Activated T-helper 2 cell treated with anti-CD3 and anti-CD28 coated beads, Interferon-gamma antibody, Interleukin-2, Interleukin-4, amounts not matched to agents 10 μg/mL and 5 μg/mL and 100 μg/mL, durations not matched to agents 14 hours and 24 hours and 36 hours (primary cell): ENCODE measurements at regions not wholly inside any gene's neighbourhood (a gene's known extent, or its start where the extent isn't known, plus 50 kb on each side); places are given as distances from the start of the nearest gene placed in this dataset.
"Not testable (repeated sequence)": the region's sequence is repeated elsewhere in the genome, so short reads cannot be mapped to it uniquely, and the experiment has no call there.

Experiments
- DNase-seq: peaks from one replicate; pipeline ENCODE4 v3.0.0; 2021; ENCODE audit warnings: low spot score
- H3K27ac Mint-ChIP-seq: one replicate; pipeline ENCODE4 v1.8.0; 2021; ENCODE audit warnings: mixed read lengths
- H3K27me3 Mint-ChIP-seq: one replicate; pipeline ENCODE4 v1.8.0; 2021; ENCODE audit warnings: low read depth, mixed read lengths
- H3K36me3 Mint-ChIP-seq: one replicate; pipeline ENCODE4 v1.8.0; 2021; ENCODE audit warnings: low read depth, mixed read lengths
- H3K4me1 Mint-ChIP-seq: one replicate; pipeline ENCODE4 v1.8.0; 2021; ENCODE audit warnings: low read depth, mixed read lengths
- H3K4me3 Mint-ChIP-seq: one replicate; pipeline ENCODE4 v1.8.0; 2021; ENCODE audit warnings: low read depth, mild to moderate bottlenecking, moderate library complexity, mixed read lengths
- H3K9me3 Mint-ChIP-seq: one replicate; pipeline ENCODE4 v1.8.0; 2021; ENCODE audit warnings: mixed read lengths
- intact Hi-C: fragments of 100-400 bp; cut with micrococcal nuclease; formaldehyde crosslinking; loops from one replicate; pipeline ENCODE4 v1.15.1; 2023

DNA sequence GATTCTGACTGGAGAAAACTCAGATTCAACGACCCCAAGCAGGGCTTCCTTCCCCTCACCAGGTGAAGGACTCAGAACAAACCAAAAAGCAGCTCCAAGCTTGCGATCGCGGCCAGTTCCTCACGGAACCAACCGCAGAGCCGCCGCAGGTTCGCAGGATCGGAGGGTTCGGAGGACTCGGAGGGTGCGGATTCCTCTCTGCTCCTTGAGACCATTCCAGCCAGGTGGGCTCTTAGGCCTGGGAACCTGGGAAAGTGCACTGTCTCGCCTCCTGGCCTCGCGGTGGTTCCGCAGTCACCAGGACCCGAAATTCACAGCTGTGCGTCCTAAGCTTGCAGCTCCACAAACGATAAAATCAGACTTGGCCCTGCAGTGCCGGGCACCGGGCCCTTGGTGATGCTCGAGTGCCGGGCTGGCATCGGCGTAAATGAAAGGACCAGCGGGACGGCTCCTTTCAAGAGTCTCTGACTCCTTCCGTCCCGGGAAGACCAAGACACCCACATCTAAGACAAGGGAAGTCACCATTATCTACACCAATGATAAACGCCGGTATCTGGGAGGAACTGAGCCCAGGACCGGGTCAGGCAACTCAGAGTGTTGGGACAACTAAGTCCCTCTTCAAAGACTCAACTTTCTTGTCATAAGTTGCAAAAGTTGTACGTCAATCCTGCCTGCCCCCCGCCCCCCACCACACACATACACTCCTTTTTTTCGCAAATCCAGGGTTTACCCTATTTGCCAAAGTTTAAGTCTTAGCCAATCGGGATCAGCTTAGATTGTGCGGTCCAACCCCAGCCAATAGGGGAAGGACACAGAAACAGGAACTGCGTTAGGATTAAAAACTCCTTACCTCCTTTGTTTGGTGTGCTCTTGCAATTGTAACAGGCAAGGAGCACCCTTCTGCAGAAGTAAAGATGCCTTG lies 69.8 kb upstream of the PRSS16 start:
- no peaks in the 10 kb centered on the region for H3K9me3 Mint-ChIP-seq
- intact Hi-C loops: loop anchor here (1.0 to 5.0 kb wide), 7 partner anchors 15 to 715 kb away; partner anchors contain the start of gene ZNF184
- H3K4me3 Mint-ChIP-seq: peak overlapping the region; percentile 90
- peak; percentile 65 for DNase-seq
- peaks cover 37% of the 10 kb centered on the region for H3K27me3 Mint-ChIP-seq
- H3K4me1 Mint-ChIP-seq: peaks cover 11% of the 10 kb centered on the region
- peak overlapping the region; percentile 87 for H3K27ac Mint-ChIP-seq
- no peaks in the 10 kb centered on the region for H3K36me3 Mint-ChIP-seq

DNA sequence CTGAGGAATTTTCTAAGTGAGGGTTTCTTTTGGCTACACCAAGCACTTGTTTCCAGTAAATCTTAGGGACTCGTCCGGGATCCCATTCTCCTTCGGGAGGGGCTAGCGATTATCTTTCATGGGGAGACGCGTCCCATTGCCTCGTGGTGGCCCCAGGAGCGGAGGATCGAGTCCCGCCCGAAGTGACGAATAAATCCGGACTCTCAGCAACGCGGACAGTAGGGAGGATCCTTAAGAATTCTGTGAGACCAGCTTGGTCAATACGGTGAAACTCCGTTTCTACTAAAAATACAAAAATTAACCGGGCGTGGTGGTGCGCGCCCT lies 69.1 kb upstream of the PRSS16 start:
- no peak for DNase-seq
- peaks cover 41% of the 10 kb centered on the region for H3K27me3 Mint-ChIP-seq
- peaks cover 11% of the 10 kb centered on the region for H3K4me1 Mint-ChIP-seq
- peak overlapping the region; percentile 87 for H3K27ac Mint-ChIP-seq
- peak overlapping the region; percentile 90 for H3K4me3 Mint-ChIP-seq
- no peaks in the 10 kb centered on the region for H3K36me3 Mint-ChIP-seq
- intact Hi-C loops: loop anchor here (2.0 to 5.0 kb wide), 3 partner anchors 300 to 714 kb away; a partner anchor contains a TSS
- no peaks in the 10 kb centered on the region for H3K9me3 Mint-ChIP-seq

DNA sequence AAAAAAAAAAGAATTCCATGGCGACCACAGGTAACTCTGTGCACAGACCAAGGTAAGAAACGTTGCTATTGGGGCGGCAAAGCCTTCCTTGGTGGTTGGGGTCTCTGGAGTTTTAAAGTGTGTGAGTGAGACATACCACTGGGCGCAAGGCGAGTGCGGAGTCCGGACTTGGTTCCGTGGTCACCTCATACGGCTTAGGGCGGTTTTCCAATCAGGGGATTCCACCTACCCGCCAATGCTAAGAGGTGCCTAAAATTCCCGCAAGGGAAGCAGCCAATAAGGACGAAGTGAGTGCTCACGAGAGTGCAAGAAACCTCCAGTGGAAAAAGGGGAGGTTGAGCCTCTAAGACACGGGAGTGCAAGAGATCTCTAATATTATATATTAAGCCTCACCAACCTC lies 68.6 kb upstream of the PRSS16 start:
- H3K27ac Mint-ChIP-seq: no peak overlapping the region
- no peaks in the 10 kb centered on the region for H3K36me3 Mint-ChIP-seq
- no peak for DNase-seq
- peaks cover 39% of the 10 kb centered on the region for H3K27me3 Mint-ChIP-seq
- no peaks in the 10 kb centered on the region for H3K9me3 Mint-ChIP-seq
- H3K4me1 Mint-ChIP-seq: peaks cover 11% of the 10 kb centered on the region
- intact Hi-C loops: loop anchor here (2.0 to 5.0 kb wide), 3 partner anchors 300 to 713 kb away; a partner anchor contains a TSS
- peak overlapping the region; percentile 52 for H3K4me3 Mint-ChIP-seq

DNA sequence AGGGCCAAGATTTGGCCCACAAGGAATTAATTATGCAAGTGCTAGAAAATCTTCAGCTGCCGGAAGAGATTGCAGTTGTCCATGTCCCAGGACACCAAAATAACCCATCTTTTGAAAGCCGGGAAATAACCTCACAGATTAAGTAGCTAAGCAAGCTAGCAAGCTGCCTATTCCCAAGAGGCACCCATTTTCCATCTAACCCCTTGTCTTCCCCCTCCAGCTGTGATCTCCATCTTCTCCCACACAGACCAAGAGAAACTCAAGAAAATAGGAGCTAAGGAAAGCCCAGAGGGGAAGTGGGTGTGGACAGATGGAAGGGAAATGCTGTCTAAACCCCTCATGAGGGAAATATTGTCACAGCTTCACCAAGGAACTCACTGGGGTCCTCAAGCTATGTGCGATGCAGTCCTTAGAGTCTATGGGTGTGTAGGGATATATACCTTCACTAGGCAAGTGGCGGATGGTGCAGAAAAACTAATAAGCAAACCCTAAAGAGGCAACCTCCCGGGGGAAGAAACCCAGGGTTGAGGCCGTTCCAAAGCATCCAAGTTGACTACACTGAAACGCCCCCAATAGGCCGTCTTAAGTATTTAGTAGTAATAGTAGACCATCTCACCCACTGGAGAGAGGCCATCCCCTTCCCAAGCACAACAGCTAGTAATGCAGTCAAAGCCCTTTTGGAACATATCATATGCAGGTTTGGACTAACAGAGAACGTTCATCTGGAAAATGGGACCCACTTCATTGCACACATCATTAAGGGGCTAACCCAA lies 64.3 kb upstream of the PRSS16 start:
- Mint-ChIP-seq H3K9me3 (no peaks in the 10 kb centered on the region), H3K27ac (no peak overlapping the region), H3K4me3 (no peak overlapping the region), H3K4me1 (peaks cover 10% of the 10 kb centered on the region), H3K36me3 (no peaks in the 10 kb centered on the region), H3K27me3 (peaks cover 40% of the 10 kb centered on the region)
- intact Hi-C loops: no loop called here
- DNase-seq: no peak

DNA sequence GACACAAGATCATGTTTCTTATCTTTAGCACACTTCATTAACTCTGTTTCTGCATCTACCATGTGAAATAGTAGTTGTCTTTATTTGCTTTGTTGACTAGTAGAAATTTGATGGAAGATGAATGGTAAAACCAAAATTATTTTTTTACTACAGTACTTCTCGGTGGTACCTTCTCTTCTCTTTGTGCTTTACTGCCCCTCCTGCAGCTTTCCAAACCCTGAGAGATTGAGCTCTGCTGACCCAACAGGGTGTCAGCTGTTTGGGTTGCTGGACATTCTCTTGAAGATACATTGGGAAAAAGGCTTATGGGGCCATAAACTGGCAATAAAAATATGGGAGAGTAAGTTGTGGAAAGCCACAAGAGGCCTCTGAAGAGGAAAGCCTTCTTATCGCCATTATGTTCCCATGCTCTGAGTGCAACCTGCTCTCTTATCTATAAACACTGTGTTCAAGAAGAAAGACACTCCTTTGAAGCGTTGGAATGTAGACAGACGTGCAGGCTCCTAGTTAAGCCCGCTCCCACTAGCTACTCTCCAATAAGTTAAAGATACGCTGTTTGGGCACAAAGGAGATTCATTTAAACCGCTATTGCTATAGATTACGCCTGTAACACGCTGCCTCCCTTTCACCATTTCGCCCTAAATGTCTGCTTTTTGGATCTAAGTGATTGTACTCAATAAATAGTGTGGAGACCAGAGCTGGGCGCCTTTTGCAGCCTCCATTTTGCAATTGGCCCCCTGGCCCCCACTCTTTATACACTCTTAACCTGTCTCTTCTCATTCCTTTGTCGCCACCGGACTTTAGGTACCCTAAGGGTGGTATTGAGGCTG lies 60.1 kb upstream of the PRSS16 start:
- H3K36me3 Mint-ChIP-seq: no peaks in the 10 kb centered on the region
- DNase-seq: no peak
- H3K27ac Mint-ChIP-seq: peak overlapping the region; percentile 70

DNA sequence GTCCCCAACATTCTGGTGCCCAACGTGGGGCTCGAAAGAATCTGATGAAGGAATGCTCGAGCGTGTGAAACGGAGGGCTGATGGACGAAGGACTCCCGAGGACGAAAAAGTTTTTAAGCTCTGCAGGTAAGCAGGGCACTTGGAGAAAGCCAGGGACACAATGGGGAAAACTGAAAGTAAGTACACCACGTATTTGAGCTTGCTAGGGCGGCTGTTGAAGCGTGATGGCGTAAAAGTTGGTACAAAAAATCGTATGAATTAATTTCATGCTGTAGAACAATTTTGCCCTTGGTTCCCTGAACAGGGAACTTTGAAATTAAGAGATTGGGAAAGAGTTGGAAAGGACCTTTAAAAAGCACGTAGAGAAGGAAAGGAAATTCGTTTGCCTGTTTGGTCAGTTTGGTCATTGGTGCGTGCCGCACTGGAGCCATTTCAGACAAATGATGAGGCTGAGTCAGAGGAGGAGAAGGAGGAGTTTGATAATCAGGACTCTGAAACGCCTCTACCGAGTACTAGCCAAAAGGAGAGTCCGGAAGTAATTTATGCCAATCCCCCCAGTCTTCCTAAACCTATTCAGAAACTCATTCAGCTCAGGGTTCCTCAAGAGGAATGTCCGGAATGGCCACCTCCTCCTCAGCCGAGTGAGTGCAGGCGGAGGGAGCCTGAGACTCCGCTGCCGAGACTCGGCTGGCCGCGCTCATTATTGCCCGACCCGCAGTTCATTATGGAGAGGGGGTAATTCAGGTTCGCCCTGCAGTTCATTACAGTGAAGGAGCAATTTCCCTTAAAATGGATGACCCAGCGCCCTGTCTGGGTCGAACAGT lies 59.2 kb upstream of the PRSS16 start:
- Mint-ChIP-seq H3K27ac (peak overlapping the region; percentile 70), H3K4me3 (peak overlapping the region; percentile 94), H3K9me3 (no peaks in the 10 kb centered on the region), H3K36me3 (no peaks in the 10 kb centered on the region), H3K4me1 (peaks cover 13% of the 10 kb centered on the region), H3K27me3 (peaks cover 3% of the 10 kb centered on the region)
- peak; percentile 32 for DNase-seq
- intact Hi-C loops: loop anchor here (2.0 to 5.0 kb wide), 7 partner anchors 49 to 499 kb away; no protein-coding TSS in a partner anchor

More for the DNA sequence above, 60.1 kb upstream of the PRSS16 start:
- no peaks in the 10 kb centered on the region for H3K9me3 Mint-ChIP-seq
- peaks cover 10% of the 10 kb centered on the region for H3K27me3 Mint-ChIP-seq
- H3K4me1 Mint-ChIP-seq: peaks cover 13% of the 10 kb centered on the region
- peak overlapping the region; percentile 94 for H3K4me3 Mint-ChIP-seq
- intact Hi-C loops: loop anchor here (2.0 to 5.0 kb wide), 7 partner anchors 49 to 500 kb away; no protein-coding TSS in a partner anchor

DNA sequence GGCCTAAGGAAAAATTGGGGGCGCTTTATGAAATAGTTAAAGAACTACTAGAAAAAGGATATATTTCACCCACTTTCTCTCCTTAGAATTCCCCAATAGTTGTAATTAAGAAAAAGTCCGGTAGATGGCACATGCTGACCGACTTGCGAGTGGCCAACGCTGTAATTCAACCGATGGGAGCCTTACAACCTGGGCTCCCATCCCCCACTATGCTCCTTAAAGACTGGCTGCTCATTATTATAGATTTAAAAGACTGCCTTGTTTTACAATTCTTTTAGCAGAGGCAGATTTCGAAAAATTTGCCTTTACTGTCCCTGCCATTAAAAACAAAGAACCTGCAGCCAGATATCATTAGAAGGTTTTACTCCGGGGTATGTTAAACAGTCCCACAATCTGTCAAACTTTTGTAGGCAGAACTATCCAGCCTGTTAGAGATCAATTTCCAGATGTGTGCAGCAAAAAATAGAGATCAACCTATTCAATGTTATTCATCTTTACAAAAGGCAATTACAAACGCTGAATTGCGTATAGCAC lies 58.5 kb upstream of the PRSS16 start:
- Mint-ChIP-seq H3K9me3 (no peaks in the 10 kb centered on the region), H3K4me3 (peak overlapping the region; percentile 94), H3K4me1 (peaks cover 13% of the 10 kb centered on the region), H3K27ac (peak overlapping the region; percentile 70), H3K27me3 (peaks cover 3% of the 10 kb centered on the region), H3K36me3 (no peaks in the 10 kb centered on the region)
- intact Hi-C loops: loop anchor here (2.0 to 5.0 kb wide), 7 partner anchors 48 to 498 kb away; no protein-coding TSS in a partner anchor
- peak; percentile 45 for DNase-seq

DNA sequence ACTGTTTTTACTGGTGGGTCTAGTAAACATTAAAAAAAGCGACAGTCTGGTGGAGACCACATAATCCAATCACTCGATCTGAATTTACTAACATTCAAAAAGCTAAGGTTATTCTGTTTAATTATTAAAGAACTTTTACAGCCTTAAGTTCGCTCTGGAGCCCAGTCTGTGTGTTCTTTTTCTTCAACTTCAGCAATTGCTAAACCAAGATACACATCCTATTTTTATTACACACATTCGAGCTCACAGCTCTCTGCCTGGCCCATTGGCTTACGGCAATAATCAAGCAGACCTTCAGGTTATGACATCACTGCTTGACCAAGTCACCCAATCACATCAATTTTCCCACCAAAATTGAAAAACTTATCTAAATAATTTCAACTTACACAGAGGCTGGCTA lies 57.4 kb upstream of the PRSS16 start:
- Mint-ChIP-seq H3K36me3 (no peaks in the 10 kb centered on the region), H3K9me3 (no peaks in the 10 kb centered on the region), H3K27ac (no peak overlapping the region), H3K4me1 (peaks cover 13% of the 10 kb centered on the region), H3K4me3 (no peak overlapping the region), H3K27me3 (peaks cover 2% of the 10 kb centered on the region)
- intact Hi-C loops: no loop called here
- DNase-seq: no peak

DNA sequence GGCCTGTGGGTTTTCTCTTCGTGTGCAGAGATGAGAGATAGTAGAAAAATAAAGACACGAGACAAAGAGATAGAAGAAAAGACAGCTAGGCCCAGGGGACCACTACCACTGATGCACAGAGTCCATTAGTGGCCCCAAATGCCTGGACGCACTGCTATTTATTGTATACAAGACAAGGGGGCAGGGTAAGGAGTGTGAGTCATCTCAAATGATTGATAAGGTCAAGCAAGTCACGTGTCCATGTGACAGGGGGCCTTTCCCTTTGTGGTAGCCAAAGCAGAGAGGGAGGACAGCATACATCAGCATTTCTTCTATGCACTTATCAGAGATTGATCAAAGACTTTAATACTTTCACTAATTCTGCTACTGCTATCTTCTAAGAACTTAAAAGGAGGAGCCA lies 53.0 kb upstream of the PRSS16 start:
- H3K4me1 Mint-ChIP-seq, H3K36me3 Mint-ChIP-seq, H3K4me3 Mint-ChIP-seq, H3K9me3 Mint-ChIP-seq, H3K27ac Mint-ChIP-seq, intact Hi-C loops, H3K27me3 Mint-ChIP-seq, DNase-seq: not testable (repeated sequence)

DNA sequence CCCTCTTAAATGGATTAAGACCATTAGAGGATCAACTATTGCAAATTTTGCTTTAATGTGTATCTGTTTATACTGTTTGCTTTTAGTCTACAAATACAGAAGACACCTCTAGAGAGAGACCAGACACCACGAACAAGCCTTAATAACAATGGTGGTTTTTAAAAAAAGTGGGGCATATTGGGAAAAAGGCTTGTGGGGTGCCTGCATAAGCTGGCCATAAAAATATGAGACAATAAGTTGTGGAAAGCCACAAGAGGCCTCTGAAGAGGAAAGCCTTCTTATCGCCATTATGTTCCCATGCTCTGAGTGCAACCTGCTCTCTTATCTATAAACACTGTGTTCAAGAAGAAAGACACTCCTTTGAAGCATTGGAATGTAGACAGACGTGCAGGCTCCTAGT lies 52.0 kb upstream of the PRSS16 start:
- H3K36me3 Mint-ChIP-seq, intact Hi-C loops, H3K4me3 Mint-ChIP-seq, H3K9me3 Mint-ChIP-seq, DNase-seq, H3K4me1 Mint-ChIP-seq, H3K27ac Mint-ChIP-seq, H3K27me3 Mint-ChIP-seq: not testable (repeated sequence)
